ENCODE measurements at regions not wholly inside any gene's neighbourhood (a gene's known extent, or its start where the extent isn't known, plus 50 kb on each side); places are given as distances from the start of the nearest gene placed in this dataset.

DNA sequence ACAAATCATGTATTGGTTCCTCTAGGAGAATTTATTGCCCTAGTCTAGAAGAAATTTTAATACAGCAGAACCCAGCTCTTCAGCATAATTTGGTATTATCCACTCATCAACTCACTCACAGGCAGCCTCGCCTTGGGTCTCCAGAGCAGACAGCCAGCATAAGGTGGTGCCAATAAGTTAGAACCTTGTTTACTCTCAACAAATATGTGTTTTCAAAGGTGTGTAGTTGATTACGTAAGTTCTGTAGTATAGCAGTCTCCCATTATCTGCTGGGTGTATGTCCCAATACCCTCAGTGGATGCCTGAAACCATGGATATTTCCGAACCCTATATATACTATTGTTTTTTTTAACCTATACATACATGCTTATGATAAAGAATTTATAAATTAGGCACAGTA lies 522.5 kb upstream of the LRRN3 start:
- TF ChIP-seq POLR2A (IDR thresholded peaks at IDR 0.05) = no peak
- TF ChIP-seq, protein P1, sequence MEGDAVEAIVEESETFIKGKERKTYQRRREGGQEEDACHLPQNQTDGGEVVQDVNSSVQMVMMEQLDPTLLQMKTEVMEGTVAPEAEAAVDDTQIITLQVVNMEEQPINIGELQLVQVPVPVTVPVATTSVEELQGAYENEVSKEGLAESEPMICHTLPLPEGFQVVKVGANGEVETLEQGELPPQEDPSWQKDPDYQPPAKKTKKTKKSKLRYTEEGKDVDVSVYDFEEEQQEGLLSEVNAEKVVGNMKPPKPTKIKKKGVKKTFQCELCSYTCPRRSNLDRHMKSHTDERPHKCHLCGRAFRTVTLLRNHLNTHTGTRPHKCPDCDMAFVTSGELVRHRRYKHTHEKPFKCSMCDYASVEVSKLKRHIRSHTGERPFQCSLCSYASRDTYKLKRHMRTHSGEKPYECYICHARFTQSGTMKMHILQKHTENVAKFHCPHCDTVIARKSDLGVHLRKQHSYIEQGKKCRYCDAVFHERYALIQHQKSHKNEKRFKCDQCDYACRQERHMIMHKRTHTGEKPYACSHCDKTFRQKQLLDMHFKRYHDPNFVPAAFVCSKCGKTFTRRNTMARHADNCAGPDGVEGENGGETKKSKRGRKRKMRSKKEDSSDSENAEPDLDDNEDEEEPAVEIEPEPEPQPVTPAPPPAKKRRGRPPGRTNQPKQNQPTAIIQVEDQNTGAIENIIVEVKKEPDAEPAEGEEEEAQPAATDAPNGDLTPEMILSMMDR (IDR thresholded peaks at IDR 0.05) = no peak
- H3K4me1 ChIP-seq = no peaks in the 10 kb centered on the region
- no peaks in the 10 kb centered on the region for H3K27me3 ChIP-seq
- 54% methylated on average over 3 of the region's 3 CpGs for WGBS (ENCODE audit: insufficient coverage, low coverage, low lambda C conversion rate, missing lambda C conversion rate)
- no peaks in the 10 kb centered on the region for H3K9me3 ChIP-seq
- no peaks in the 10 kb centered on the region for H3K36me3 ChIP-seq
- intact Hi-C loops (cut with DNase I) = no loop called here
- no peak overlapping the region for H3K27ac ChIP-seq
- no peak for DNase-seq
- ATAC-seq = peak; percentile 55 to 84 (median 73)
- H3K4me3 ChIP-seq = no peak overlapping the region

DNA sequence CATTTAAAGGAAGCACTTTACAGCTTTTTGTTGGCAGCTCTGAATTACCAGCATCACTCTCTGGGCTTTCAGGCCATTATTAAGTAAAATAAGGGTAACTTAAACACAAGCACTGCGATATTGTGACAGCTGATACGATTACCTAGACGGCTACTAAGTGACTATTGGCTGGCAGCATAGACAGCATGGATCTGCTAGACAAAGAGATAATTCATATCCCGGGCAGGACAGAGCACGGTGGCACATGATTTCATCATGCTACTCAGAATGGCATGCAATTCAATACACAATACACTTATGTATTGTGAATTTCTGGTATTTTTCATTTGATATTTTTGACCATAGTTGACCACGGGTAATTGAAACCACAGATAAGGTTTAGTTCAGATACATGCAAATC lies 522.0 kb upstream of the LRRN3 start:
- 76% methylated on average over 6 of the region's 6 CpGs for WGBS (ENCODE audit: insufficient coverage, low coverage, low lambda C conversion rate, missing lambda C conversion rate)
- ATAC-seq = no peak

DNA sequence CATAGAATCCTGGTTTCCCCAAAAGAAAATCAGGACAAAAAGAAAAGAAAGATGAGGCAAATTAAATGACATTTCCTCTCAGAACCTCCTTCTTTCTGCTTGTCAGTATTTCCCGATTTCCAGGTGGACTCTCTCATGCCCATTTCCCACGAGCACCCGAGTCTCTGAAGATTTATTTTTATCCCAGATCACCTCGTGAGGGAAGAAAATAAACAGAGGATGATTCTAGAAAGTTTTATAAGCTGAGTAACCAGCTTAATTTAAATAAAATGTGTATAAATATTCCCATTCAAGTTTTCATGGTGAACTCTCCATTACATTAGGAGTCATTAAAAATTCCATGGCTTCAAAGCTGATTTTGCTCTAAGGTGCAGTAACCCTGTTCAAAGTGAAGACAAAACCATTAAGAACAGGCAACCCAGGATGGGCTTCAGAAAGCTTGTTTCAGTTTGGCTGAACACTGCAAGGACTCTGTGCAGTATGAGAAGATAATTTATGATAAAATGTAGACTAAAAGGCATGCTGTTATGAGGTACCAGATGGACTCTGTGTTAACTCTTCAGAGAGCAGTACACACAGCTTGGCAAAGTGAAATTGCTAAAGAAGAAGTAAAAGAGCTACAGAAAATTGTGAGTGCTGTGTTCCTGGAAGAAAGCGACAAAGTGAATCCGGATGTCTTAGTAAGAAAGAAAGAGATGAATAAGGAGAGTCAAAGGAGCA lies 521.3 kb upstream of the LRRN3 start:
- DNase-seq (no peak), ATAC-seq (no peak)
- intact Hi-C loops (cut with DNase I) = no loop called here
- H3K27me3 ChIP-seq = no peaks in the 10 kb centered on the region
- no peaks in the 10 kb centered on the region for H3K9me3 ChIP-seq
- H3K4me3 ChIP-seq = no peak overlapping the region
- no peak overlapping the region for H3K27ac ChIP-seq
- 64% methylated on average over 6 of the region's 6 CpGs for WGBS (ENCODE audit: insufficient coverage, low coverage, low lambda C conversion rate, missing lambda C conversion rate)
- TF ChIP-seq POLR2A (IDR thresholded peaks at IDR 0.05) = no peak
- TF ChIP-seq, protein P1 (IDR thresholded peaks at IDR 0.05) = no peak
- no peaks in the 10 kb centered on the region for H3K4me1 ChIP-seq
- H3K36me3 ChIP-seq = no peaks in the 10 kb centered on the region

More for the DNA sequence above, 522.0 kb upstream of the LRRN3 start:
- TF ChIP-seq, protein P1 (IDR thresholded peaks at IDR 0.05) = no peak
- TF ChIP-seq POLR2A (IDR thresholded peaks at IDR 0.05) = no peak
- no peak for DNase-seq
- intact Hi-C loops (cut with DNase I) = no loop called here
- Histone ChIP-seq H3K27ac (no peak overlapping the region), H3K4me3 (no peak overlapping the region), H3K9me3 (no peaks in the 10 kb centered on the region), H3K27me3 (no peaks in the 10 kb centered on the region), H3K36me3 (no peaks in the 10 kb centered on the region), H3K4me1 (no peaks in the 10 kb centered on the region)

DNA sequence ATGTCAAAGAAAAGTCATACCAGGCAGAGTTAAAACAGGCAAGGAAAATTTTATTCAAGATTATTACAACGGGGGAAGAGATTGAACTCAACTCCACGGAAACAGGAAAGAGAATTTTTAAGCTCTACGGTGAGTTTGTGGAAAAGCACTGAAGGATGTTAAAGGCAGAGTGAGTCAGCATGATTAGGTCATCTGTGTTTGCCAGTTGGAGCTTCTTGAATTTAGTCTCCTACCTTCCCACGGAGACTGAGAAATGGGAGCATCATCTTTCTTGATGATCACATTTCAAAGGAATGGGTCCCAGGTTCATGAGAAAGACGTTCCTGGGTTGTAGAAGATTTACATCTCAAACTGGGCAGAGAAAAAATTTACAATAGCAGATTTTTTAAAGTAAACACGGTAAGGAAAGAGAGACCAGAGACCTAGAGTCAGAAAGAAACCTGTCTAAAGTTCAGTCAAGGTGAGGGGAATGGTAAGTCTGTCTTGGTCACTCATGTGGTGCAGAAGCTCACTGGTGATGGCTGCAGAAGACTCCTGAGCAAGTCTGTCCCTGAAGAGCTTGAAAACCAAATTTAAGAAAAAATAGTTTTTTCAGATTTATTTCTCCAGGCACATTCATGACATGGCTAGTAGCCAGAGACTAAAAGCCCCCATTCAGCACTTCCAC lies 516.9 kb upstream of the LRRN3 start:
- no peaks in the 10 kb centered on the region for H3K4me1 ChIP-seq
- H3K27ac ChIP-seq = no peak overlapping the region
- no peaks in the 10 kb centered on the region for H3K27me3 ChIP-seq
- H3K9me3 ChIP-seq = no peaks in the 10 kb centered on the region
- TF ChIP-seq POLR2A (IDR thresholded peaks at IDR 0.05) = no peak
- TF ChIP-seq, protein P1 (IDR thresholded peaks at IDR 0.05) = no peak
- intact Hi-C loops (cut with DNase I) = no loop called here
- ATAC-seq = no peak
- DNase-seq = no peak
- no peaks in the 10 kb centered on the region for H3K36me3 ChIP-seq
- no peak overlapping the region for H3K4me3 ChIP-seq
- 61% methylated on average over 6 of the region's 6 CpGs for WGBS (ENCODE audit: insufficient coverage, low coverage, low lambda C conversion rate, missing lambda C conversion rate)

Data from right lobe of liver (tissue), 6 donors.